SK-N-MC (cell line): ENCODE measurements at regions not wholly inside any gene's neighbourhood (a gene's known extent, or its start where the extent isn't known, plus 50 kb on each side); places are given as distances from the start of the nearest gene placed in this dataset.
"Not testable (repeated sequence)": the region's sequence is repeated elsewhere in the genome, so short reads cannot be mapped to it uniquely, and the experiment has no call there.

ENCODE experiments used
- DNase-seq: peaks from one replicate; pipeline ENCODE4 v3.0.0-alpha.2; 2011; ENCODE audit warnings: low read depth, low spot score
- H3K27ac ChIP-seq: fragments of 200-600 bp; sonication (generic); 2 replicates; pipeline ENCODE4 v1.5.1; 2016; ENCODE audit warnings: mixed run types
- H3K36me3 ChIP-seq: fragments of 200-600 bp; sonication (generic); 2 replicates; pipeline ENCODE4 v1.6.1; 2017; ENCODE audit warnings: antibody characterized with exemption, low read length, mixed read lengths; ENCODE audit not compliant: insufficient read depth
- H3K4me3 ChIP-seq: fragments of 200-600 bp; sonication (generic); 2 replicates; pipeline ENCODE4 v1.5.1; 2016
- H3K9ac ChIP-seq: fragments of 200-600 bp; sonication (generic); 2 replicates; pipeline ENCODE4 v1.8.0; 2017; ENCODE audit warnings: mixed run types, mixed read lengths; ENCODE audit not compliant: insufficient read length
- H3K9me3 ChIP-seq: fragments of 200-600 bp; sonication (generic); 2 replicates; pipeline ENCODE4 v1.6.1; 2017; ENCODE audit warnings: low read depth, mild to moderate bottlenecking, antibody characterized with exemption, low read length, moderate library complexity, mixed read lengths
- EZH2 ChIP-seq: fragments of 200-600 bp; sonication (generic); IDR thresholded peaks from one replicate; pipeline ENCODE4 v1.6.1; 2017; ENCODE audit warnings: antibody characterized with exemption
- FOXP2 ChIP-seq: optimal IDR thresholded peaks from 2 replicates; pipeline ENCODE3; 2011; ENCODE audit warnings: mild to moderate bottlenecking, moderate library complexity; ENCODE audit not compliant: insufficient read depth; ENCODE audit errors: extremely low read length, control extremely low read depth
- POLR2AphosphoS5 ChIP-seq: IDR thresholded peaks from 2 replicates; pipeline ENCODE4 v1.6.1; 2012; ENCODE audit warnings: mild to moderate bottlenecking, low read depth, low read length, borderline replicate concordance

- Histone ChIP-seq H3K27ac (no peak overlapping the region), H3K36me3 (no peaks in the 10 kb centered on the region), H3K9me3 (no peaks in the 10 kb centered on the region), H3K9ac (no peak overlapping the region), H3K4me3 (no peak overlapping the region)
- TF ChIP-seq FOXP2 = no peak
- no peak for TF ChIP-seq EZH2
- no peak for TF ChIP-seq POLR2AphosphoS5
- DNase-seq = no peak
Measured at GRCh38 chr21:18840239-18840638, 436.7 kb upstream of the TMPRSS15 start.

GRCh38 chr21:18857606-18858005 lies 454.0 kb upstream of the TMPRSS15 start:
- not testable (repeated sequence) for H3K9ac ChIP-seq, H3K9me3 ChIP-seq, H3K27ac ChIP-seq, DNase-seq, H3K36me3 ChIP-seq, H3K4me3 ChIP-seq

- no peak for TF ChIP-seq FOXP2
- Histone ChIP-seq H3K9me3 (no peaks in the 10 kb centered on the region), H3K4me3 (no peak overlapping the region), H3K9ac (no peak overlapping the region), H3K27ac (no peak overlapping the region), H3K36me3 (no peaks in the 10 kb centered on the region)
- no peak for DNase-seq
Measured at GRCh38 chr21:18869104-18869503, 465.5 kb upstream of the TMPRSS15 start.

- no peak for DNase-seq
Measured at GRCh38 chr21:18877917-18878316, 474.3 kb upstream of the TMPRSS15 start.

GRCh38 chr21:18887922-18888602 lies 484.5 kb upstream of the TMPRSS15 start:
- Histone ChIP-seq H3K36me3 (no peaks in the 10 kb centered on the region), H3K27ac (no peak overlapping the region), H3K9me3 (no peaks in the 10 kb centered on the region), H3K9ac (no peak overlapping the region), H3K4me3 (no peak overlapping the region)
- DNase-seq = no peak
- TF ChIP-seq FOXP2 (no peak), POLR2AphosphoS5 (no peak), EZH2 (no peak)

More at GRCh38 chr21:18877917-18878316, 474.3 kb upstream of the TMPRSS15 start:
- Histone ChIP-seq H3K9me3 (no peaks in the 10 kb centered on the region), H3K4me3 (no peak overlapping the region), H3K36me3 (no peaks in the 10 kb centered on the region), H3K27ac (no peak overlapping the region), H3K9ac (no peak overlapping the region)
- no peak for TF ChIP-seq POLR2AphosphoS5
- TF ChIP-seq EZH2 = no peak
- no peak for TF ChIP-seq FOXP2

- no peak for DNase-seq
- H3K36me3 ChIP-seq = no peaks in the 10 kb centered on the region
- no peak overlapping the region for H3K9ac ChIP-seq
- no peak overlapping the region for H3K4me3 ChIP-seq
- H3K27ac ChIP-seq = no peak overlapping the region
- no peaks in the 10 kb centered on the region for H3K9me3 ChIP-seq
- TF ChIP-seq POLR2AphosphoS5 (no peak), FOXP2 (no peak), EZH2 (no peak)
Measured at GRCh38 chr21:18893406-18893805, 489.8 kb upstream of the TMPRSS15 start.

GRCh38 chr21:18894387-18894786 lies 490.8 kb upstream of the TMPRSS15 start:
- TF ChIP-seq POLR2AphosphoS5 = no peak
- no peak for TF ChIP-seq FOXP2
- TF ChIP-seq EZH2 = no peak
- no peaks in the 10 kb centered on the region for H3K36me3 ChIP-seq
- no peak overlapping the region for H3K9ac ChIP-seq
- DNase-seq = no peak
- no peaks in the 10 kb centered on the region for H3K9me3 ChIP-seq
- no peak overlapping the region for H3K27ac ChIP-seq
- no peak overlapping the region for H3K4me3 ChIP-seq

- Histone ChIP-seq H3K4me3 (no peak overlapping the region), H3K9ac (no peak overlapping the region), H3K9me3 (no peaks in the 10 kb centered on the region), H3K36me3 (no peaks in the 10 kb centered on the region), H3K27ac (no peak overlapping the region)
- DNase-seq = no peak
- no peak for TF ChIP-seq FOXP2
- TF ChIP-seq POLR2AphosphoS5 = no peak
- TF ChIP-seq EZH2 = no peak
Measured at GRCh38 chr21:18899261-18899660, 495.7 kb upstream of the TMPRSS15 start.

GRCh38 chr21:18902660-18903059 lies 499.1 kb upstream of the TMPRSS15 start:
- H3K36me3 ChIP-seq = no peaks in the 10 kb centered on the region
- H3K27ac ChIP-seq = no peak overlapping the region
- H3K9me3 ChIP-seq = no peaks in the 10 kb centered on the region
- no peak overlapping the region for H3K4me3 ChIP-seq
- no peak overlapping the region for H3K9ac ChIP-seq
- no peak for TF ChIP-seq POLR2AphosphoS5
- no peak for TF ChIP-seq EZH2
- no peak for TF ChIP-seq FOXP2
- no peak for DNase-seq
